ENCODE measurements at regions not wholly inside any gene's neighbourhood (a gene's known extent, or its start where the extent isn't known, plus 50 kb on each side); places are given as distances from the start of the nearest gene placed in this dataset.

- peak; percentile 3 for DNase-seq (ENCODE audit: low spot score)
These were observed 72.6 kb upstream of the PUM3 start for GRCh38 chr9:2916382-2916985.

- no peak for DNase-seq (ENCODE audit: low spot score)
These were observed 69.1 kb upstream of the PUM3 start for GRCh38 chr9:2913026-2913425.

- no peak for DNase-seq (ENCODE audit: low spot score)
These were observed 63.5 kb upstream of the PUM3 start for GRCh38 chr9:2907411-2907810.

GRCh38 chr9:2904242-2904930, 60.5 kb upstream of the PUM3 start:
- DNase-seq (ENCODE audit: low spot score), result no peak

All from RKO (cell line).